WTC11 (cell line): ENCODE measurements at regions not wholly inside any gene's neighbourhood (a gene's known extent, or its start where the extent isn't known, plus 50 kb on each side); places are given as distances from the start of the nearest gene placed in this dataset.

ENCODE experiments used
- ATAC-seq: fragments of 200-7000 bp; cut with Tn5 transposase; 2 replicates; pipeline ENCODE4 v1.10.0; 2021; ENCODE audit warnings: mild to moderate bottlenecking, moderate library complexity
- CTCF ChIA-PET: fragments of 300-600 bp; sonication (Branson Sonifier 250); formaldehyde crosslinking; loops from one replicate; lab custom pipeline; 2021; ENCODE audit warnings: antibody characterized with exemption; lab: Charles Lee
- POLR2A ChIA-PET: fragments of 350-600 bp; sonication (Branson Sonifier 250); formaldehyde crosslinking; loops from one replicate; lab custom pipeline; 2021; ENCODE audit warnings: antibody characterized with exemption; lab: Charles Lee
- DNase-seq: peaks from one replicate; pipeline ENCODE4 v3.0.0; 2021; ENCODE audit warnings: low spot score
- H3K27ac Mint-ChIP-seq: 2 replicates; pipeline ENCODE4 v1.8.0; 2021; ENCODE audit warnings: mixed read lengths
- H3K27me3 Mint-ChIP-seq: 2 replicates; pipeline ENCODE4 v1.8.0; 2021; ENCODE audit warnings: low read depth, mild to moderate bottlenecking, moderate library complexity, mixed read lengths
- H3K36me3 Mint-ChIP-seq: 2 replicates; pipeline ENCODE4 v1.8.0; 2021; ENCODE audit warnings: mixed read lengths
- H3K4me1 Mint-ChIP-seq: 2 replicates; pipeline ENCODE4 v1.8.0; 2022; ENCODE audit warnings: mixed read lengths
- H3K4me3 Mint-ChIP-seq: 2 replicates; pipeline ENCODE4 v1.8.0; 2021; ENCODE audit warnings: mild to moderate bottlenecking, moderate library complexity, mixed read lengths
- H3K9me3 Mint-ChIP-seq: 2 replicates; pipeline ENCODE4 v1.8.0; 2021; ENCODE audit warnings: mixed read lengths
- GABPB1 ChIP-seq: sonication (generic); formaldehyde crosslinking; IDR thresholded peaks from 2 replicates; pipeline ENCODE4 v1.8.1; 2023; ENCODE audit warnings: mild to moderate bottlenecking, missing genetic modification reagents
- IRF2 ChIP-seq: sonication (generic); formaldehyde crosslinking; IDR thresholded peaks from 2 replicates; pipeline ENCODE4 v1.8.0; 2022; ENCODE audit warnings: low read depth, missing genetic modification reagents, borderline replicate concordance
- NR3C1 ChIP-seq: sonication (generic); formaldehyde crosslinking; conservative IDR thresholded peaks from 2 replicates; pipeline ENCODE4 v1.8.1; 2023; ENCODE audit warnings: low read depth, mild to moderate bottlenecking, missing genetic modification reagents
- OVOL2 ChIP-seq: fragments of 250-450 bp; sonication (Bioruptor Pico); IDR thresholded peaks from 2 replicates; pipeline ENCODE4 v1.9.0; 2021; ENCODE audit warnings: mild to moderate bottlenecking, borderline replicate concordance
- PRRX2 ChIP-seq: fragments of 250-450 bp; sonication (Bioruptor Pico); IDR thresholded peaks from 2 replicates; pipeline ENCODE4 v1.8.0; 2021; ENCODE audit warnings: mild to moderate bottlenecking
- TCF7 ChIP-seq: sonication (generic); formaldehyde crosslinking; IDR thresholded peaks from 2 replicates; pipeline ENCODE4 v1.8.0; 2022; ENCODE audit warnings: mild to moderate bottlenecking, low read depth, missing genetic modification reagents, moderate library complexity
- TEAD1 ChIP-seq: sonication (generic); formaldehyde crosslinking; IDR thresholded peaks from 2 replicates; pipeline ENCODE4 v1.8.0; 2022; ENCODE audit warnings: mild to moderate bottlenecking, missing genetic modification reagents
- TEAD4 ChIP-seq: sonication (generic); formaldehyde crosslinking; IDR thresholded peaks from 2 replicates; pipeline ENCODE4 v1.8.0; 2022; ENCODE audit warnings: mild to moderate bottlenecking, missing genetic modification reagents
- ZBTB43 ChIP-seq: sonication (generic); formaldehyde crosslinking; IDR thresholded peaks from 2 replicates; pipeline ENCODE4 v1.8.1; 2023; ENCODE audit warnings: mild to moderate bottlenecking, missing genetic modification reagents
- ZNF232 ChIP-seq: sonication (generic); formaldehyde crosslinking; IDR thresholded peaks from 2 replicates; pipeline ENCODE4 v1.8.0; 2022; ENCODE audit warnings: mild to moderate bottlenecking, missing genetic modification reagents
- ZNF281 ChIP-seq: sonication (generic); formaldehyde crosslinking; IDR thresholded peaks from 2 replicates; pipeline ENCODE4 v1.8.0; 2023; ENCODE audit warnings: mild to moderate bottlenecking, missing genetic modification reagents
- TF ChIP-seq, protein P1 (sequence below): sonication (generic); formaldehyde crosslinking; IDR thresholded peaks from 2 replicates; pipeline ENCODE4 v1.8.1; 2022; ENCODE audit warnings: low read depth, mild to moderate bottlenecking, moderate library complexity, missing genetic modification reagents, borderline replicate concordance
- TF ChIP-seq, protein P2 (sequence below): fragments of 250-450 bp; sonication (Bioruptor Pico); IDR thresholded peaks from 2 replicates; pipeline ENCODE4 v1.9.0; 2021; ENCODE audit warnings: mild to moderate bottlenecking
- TF ChIP-seq, protein P3 (sequence below): sonication (generic); formaldehyde crosslinking; IDR thresholded peaks from 2 replicates; pipeline ENCODE4 v1.8.1; 2022; ENCODE audit warnings: mild to moderate bottlenecking, moderate library complexity, missing genetic modification reagents
- TF ChIP-seq, protein P4 (sequence below): sonication (generic); formaldehyde crosslinking; IDR thresholded peaks from 2 replicates; pipeline ENCODE4 v1.8.0; 2023; ENCODE audit warnings: missing genetic modification reagents, mild to moderate bottlenecking, borderline replicate concordance
- TF ChIP-seq, protein P5 (sequence below): fragments of 250-450 bp; sonication (Bioruptor Pico); IDR thresholded peaks from 2 replicates; pipeline ENCODE4 v1.9.0; 2021; ENCODE audit warnings: mild to moderate bottlenecking, borderline replicate concordance
- TF ChIP-seq, protein P6 (sequence below): sonication (generic); formaldehyde crosslinking; IDR thresholded peaks from 2 replicates; pipeline ENCODE4 v1.8.0; 2023; ENCODE audit warnings: missing genetic modification reagents

DNA sequence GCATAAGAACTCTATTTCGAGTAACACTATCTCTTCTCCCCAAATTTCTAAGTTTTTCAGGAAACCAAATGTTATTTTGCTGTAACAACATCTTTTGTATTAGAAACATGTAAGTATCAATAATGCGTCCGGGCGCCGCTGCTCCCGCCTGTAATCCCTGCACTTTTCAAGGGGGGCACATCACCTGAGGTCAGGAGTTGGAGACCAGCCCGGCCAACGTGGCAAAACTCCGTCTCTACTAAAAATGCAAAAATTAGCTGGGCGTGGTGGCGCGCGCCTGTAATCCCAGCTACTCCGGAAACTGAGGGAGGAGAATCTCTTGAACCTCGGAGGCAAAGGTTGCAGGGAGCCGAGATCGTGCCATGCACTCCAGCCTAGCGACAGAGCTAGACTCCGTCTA is 881.1 kb upstream of the NUDT12 start (continued):
- TF ChIP-seq GABPB1 (CRISPR knock-in tag), result no peak
- no peak for TF ChIP-seq NR3C1 (CRISPR knock-in tag)
- TF ChIP-seq, protein P1, sequence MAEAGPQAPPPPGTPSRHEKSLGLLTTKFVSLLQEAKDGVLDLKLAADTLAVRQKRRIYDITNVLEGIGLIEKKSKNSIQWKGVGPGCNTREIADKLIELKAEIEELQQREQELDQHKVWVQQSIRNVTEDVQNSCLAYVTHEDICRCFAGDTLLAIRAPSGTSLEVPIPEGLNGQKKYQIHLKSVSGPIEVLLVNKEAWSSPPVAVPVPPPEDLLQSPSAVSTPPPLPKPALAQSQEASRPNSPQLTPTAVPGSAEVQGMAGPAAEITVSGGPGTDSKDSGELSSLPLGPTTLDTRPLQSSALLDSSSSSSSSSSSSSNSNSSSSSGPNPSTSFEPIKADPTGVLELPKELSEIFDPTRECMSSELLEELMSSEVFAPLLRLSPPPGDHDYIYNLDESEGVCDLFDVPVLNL (CRISPR knock-in tag), result no peak
- TF ChIP-seq, protein P2, sequence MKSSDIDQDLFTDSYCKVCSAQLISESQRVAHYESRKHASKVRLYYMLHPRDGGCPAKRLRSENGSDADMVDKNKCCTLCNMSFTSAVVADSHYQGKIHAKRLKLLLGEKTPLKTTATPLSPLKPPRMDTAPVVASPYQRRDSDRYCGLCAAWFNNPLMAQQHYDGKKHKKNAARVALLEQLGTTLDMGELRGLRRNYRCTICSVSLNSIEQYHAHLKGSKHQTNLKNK (CRISPR knock-in tag), result no peak

GRCh38 chr5:104431981-104432380 is 869.4 kb upstream of the NUDT12 start:
- Mint-ChIP-seq H3K27ac (no peak overlapping the region), H3K9me3 (no peaks in the 10 kb centered on the region), H3K27me3 (no peaks in the 10 kb centered on the region), H3K4me3 (no peak overlapping the region), H3K4me1 (no peaks in the 10 kb centered on the region), H3K36me3 (no peaks in the 10 kb centered on the region)
- DNase-seq, result no peak
- ChIA-PET POLR2A (no interaction called here), CTCF (no interaction called here)
- TF ChIP-seq ZBTB43 (no peak), TEAD4 (CRISPR knock-in tag) (no peak), ZNF232 (no peak), PRRX2 (CRISPR knock-in tag) (no peak), TCF7 (CRISPR knock-in tag) (no peak), IRF2 (CRISPR knock-in tag) (no peak)
- TF ChIP-seq, protein P3, sequence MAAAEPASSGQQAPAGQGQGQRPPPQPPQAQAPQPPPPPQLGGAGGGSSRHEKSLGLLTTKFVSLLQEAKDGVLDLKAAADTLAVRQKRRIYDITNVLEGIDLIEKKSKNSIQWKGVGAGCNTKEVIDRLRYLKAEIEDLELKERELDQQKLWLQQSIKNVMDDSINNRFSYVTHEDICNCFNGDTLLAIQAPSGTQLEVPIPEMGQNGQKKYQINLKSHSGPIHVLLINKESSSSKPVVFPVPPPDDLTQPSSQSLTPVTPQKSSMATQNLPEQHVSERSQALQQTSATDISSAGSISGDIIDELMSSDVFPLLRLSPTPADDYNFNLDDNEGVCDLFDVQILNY (CRISPR knock-in tag), result no peak
- TF ChIP-seq, protein P4, sequence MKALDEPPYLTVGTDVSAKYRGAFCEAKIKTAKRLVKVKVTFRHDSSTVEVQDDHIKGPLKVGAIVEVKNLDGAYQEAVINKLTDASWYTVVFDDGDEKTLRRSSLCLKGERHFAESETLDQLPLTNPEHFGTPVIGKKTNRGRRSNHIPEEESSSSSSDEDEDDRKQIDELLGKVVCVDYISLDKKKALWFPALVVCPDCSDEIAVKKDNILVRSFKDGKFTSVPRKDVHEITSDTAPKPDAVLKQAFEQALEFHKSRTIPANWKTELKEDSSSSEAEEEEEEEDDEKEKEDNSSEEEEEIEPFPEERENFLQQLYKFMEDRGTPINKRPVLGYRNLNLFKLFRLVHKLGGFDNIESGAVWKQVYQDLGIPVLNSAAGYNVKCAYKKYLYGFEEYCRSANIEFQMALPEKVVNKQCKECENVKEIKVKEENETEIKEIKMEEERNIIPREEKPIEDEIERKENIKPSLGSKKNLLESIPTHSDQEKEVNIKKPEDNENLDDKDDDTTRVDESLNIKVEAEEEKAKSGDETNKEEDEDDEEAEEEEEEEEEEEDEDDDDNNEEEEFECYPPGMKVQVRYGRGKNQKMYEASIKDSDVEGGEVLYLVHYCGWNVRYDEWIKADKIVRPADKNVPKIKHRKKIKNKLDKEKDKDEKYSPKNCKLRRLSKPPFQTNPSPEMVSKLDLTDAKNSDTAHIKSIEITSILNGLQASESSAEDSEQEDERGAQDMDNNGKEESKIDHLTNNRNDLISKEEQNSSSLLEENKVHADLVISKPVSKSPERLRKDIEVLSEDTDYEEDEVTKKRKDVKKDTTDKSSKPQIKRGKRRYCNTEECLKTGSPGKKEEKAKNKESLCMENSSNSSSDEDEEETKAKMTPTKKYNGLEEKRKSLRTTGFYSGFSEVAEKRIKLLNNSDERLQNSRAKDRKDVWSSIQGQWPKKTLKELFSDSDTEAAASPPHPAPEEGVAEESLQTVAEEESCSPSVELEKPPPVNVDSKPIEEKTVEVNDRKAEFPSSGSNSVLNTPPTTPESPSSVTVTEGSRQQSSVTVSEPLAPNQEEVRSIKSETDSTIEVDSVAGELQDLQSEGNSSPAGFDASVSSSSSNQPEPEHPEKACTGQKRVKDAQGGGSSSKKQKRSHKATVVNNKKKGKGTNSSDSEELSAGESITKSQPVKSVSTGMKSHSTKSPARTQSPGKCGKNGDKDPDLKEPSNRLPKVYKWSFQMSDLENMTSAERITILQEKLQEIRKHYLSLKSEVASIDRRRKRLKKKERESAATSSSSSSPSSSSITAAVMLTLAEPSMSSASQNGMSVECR, result no peak
- ATAC-seq, result no peak

DNA sequence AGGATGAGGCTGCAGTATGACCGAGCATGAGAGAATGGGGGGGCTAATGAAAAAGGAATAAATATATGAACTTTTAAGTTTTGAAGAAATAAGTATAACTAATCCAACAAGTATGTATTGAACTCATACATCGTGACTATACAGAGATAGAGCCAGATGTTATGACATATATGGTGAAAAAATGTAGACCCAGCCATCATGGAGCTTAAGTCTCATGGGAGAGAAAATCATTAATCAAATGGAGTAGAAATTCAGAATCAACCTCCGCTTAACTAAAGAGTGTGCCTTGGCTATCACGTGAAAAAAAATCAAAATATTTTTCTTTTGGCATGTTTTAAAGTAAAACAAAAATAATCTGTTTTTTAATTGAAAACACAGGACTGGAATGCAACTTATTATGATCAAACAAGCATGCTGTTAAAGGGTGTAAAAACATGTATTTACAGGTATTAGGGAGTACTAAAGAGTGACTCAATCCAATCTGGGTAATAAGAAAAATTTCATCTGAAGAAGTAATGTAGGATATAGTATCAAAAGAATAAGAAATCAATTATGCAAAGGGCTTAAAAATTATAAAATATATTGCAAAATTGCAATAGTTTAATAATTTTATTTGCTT is 868.5 kb upstream of the NUDT12 start:
- Mint-ChIP-seq H3K4me1 (no peaks in the 10 kb centered on the region), H3K4me3 (no peak overlapping the region), H3K27me3 (no peaks in the 10 kb centered on the region), H3K9me3 (no peaks in the 10 kb centered on the region), H3K27ac (no peak overlapping the region), H3K36me3 (no peaks in the 10 kb centered on the region)
- ATAC-seq (no peak), DNase-seq (no peak)
- CTCF ChIA-PET, result no interaction called here
- POLR2A ChIA-PET, result no interaction called here
- TF ChIP-seq ZNF281, result no peak
- TF ChIP-seq, protein P5, sequence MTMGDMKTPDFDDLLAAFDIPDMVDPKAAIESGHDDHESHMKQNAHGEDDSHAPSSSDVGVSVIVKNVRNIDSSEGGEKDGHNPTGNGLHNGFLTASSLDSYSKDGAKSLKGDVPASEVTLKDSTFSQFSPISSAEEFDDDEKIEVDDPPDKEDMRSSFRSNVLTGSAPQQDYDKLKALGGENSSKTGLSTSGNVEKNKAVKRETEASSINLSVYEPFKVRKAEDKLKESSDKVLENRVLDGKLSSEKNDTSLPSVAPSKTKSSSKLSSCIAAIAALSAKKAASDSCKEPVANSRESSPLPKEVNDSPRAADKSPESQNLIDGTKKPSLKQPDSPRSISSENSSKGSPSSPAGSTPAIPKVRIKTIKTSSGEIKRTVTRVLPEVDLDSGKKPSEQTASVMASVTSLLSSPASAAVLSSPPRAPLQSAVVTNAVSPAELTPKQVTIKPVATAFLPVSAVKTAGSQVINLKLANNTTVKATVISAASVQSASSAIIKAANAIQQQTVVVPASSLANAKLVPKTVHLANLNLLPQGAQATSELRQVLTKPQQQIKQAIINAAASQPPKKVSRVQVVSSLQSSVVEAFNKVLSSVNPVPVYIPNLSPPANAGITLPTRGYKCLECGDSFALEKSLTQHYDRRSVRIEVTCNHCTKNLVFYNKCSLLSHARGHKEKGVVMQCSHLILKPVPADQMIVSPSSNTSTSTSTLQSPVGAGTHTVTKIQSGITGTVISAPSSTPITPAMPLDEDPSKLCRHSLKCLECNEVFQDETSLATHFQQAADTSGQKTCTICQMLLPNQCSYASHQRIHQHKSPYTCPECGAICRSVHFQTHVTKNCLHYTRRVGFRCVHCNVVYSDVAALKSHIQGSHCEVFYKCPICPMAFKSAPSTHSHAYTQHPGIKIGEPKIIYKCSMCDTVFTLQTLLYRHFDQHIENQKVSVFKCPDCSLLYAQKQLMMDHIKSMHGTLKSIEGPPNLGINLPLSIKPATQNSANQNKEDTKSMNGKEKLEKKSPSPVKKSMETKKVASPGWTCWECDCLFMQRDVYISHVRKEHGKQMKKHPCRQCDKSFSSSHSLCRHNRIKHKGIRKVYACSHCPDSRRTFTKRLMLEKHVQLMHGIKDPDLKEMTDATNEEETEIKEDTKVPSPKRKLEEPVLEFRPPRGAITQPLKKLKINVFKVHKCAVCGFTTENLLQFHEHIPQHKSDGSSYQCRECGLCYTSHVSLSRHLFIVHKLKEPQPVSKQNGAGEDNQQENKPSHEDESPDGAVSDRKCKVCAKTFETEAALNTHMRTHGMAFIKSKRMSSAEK (CRISPR knock-in tag), result no peak
- no peak for TF ChIP-seq OVOL2 (CRISPR knock-in tag)
- TF ChIP-seq TEAD1 (CRISPR knock-in tag), result no peak
- TF ChIP-seq, protein P6, sequence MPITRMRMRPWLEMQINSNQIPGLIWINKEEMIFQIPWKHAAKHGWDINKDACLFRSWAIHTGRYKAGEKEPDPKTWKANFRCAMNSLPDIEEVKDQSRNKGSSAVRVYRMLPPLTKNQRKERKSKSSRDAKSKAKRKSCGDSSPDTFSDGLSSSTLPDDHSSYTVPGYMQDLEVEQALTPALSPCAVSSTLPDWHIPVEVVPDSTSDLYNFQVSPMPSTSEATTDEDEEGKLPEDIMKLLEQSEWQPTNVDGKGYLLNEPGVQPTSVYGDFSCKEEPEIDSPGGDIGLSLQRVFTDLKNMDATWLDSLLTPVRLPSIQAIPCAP (CRISPR knock-in tag), result no peak
